IPS-18a (cell line): ENCODE measurements at regions not wholly inside any gene's neighbourhood (a gene's known extent, or its start where the extent isn't known, plus 50 kb on each side); places are given as distances from the start of the nearest gene placed in this dataset.
A peak's percentile ranks its signal among the peaks of the same experiment; 100 is the strongest.
"Not testable (repeated sequence)": the region's sequence is repeated elsewhere in the genome, so short reads cannot be mapped to it uniquely, and the experiment has no call there.

Experiments used
- H3K27ac ChIP-seq: one replicate; pipeline ENCODE4 v1.5.1; 2013; ENCODE audit warnings: low read length
- H3K27me3 ChIP-seq: one replicate; pipeline ENCODE4 v1.6.1; 2013; ENCODE audit warnings: mild to moderate bottlenecking, low read length; ENCODE audit not compliant: control insufficient read depth, insufficient read depth
- H3K36me3 ChIP-seq: one replicate; pipeline ENCODE4 v1.6.1; 2013; ENCODE audit warnings: low read depth, low read length; ENCODE audit not compliant: control insufficient read depth
- H3K4me1 ChIP-seq: one replicate; pipeline ENCODE4 v1.6.1; 2013; ENCODE audit warnings: low read depth, low read length; ENCODE audit not compliant: control insufficient read depth
- H3K4me3 ChIP-seq: one replicate; pipeline ENCODE4 v1.5.1; 2013; ENCODE audit warnings: low read length
- H3K9ac ChIP-seq: one replicate; pipeline ENCODE4 v1.6.1; 2013; ENCODE audit warnings: mild to moderate bottlenecking, low read length, moderate library complexity
- H3K9me3 ChIP-seq: one replicate; pipeline ENCODE4 v1.6.1; 2013; ENCODE audit warnings: low read depth, low read length; ENCODE audit not compliant: control insufficient read depth

- Histone ChIP-seq H3K9ac (no peak overlapping the region), H3K9me3 (no peaks in the 10 kb centered on the region), H3K27me3 (no peaks in the 10 kb centered on the region), H3K36me3 (no peaks in the 10 kb centered on the region), H3K4me3 (peak overlapping the region; percentile 5), H3K4me1 (peaks cover 28% of the 10 kb centered on the region), H3K27ac (peak overlapping the region; percentile 40)
These were observed 126.9 kb downstream of the DUSP6 start for GRCh38 chr12:89225401-89225800.

GRCh38 chr12:89222580-89222979, 129.7 kb downstream of the DUSP6 start:
- not testable (repeated sequence) for H3K9me3 ChIP-seq, H3K36me3 ChIP-seq, H3K4me3 ChIP-seq, H3K27ac ChIP-seq, H3K27me3 ChIP-seq, H3K9ac ChIP-seq
- peaks cover 21% of the 10 kb centered on the region for H3K4me1 ChIP-seq

- H3K4me1 ChIP-seq = no peaks in the 10 kb centered on the region
- H3K9ac ChIP-seq = no peak overlapping the region
- no peak overlapping the region for H3K27ac ChIP-seq
- no peaks in the 10 kb centered on the region for H3K9me3 ChIP-seq
- H3K27me3 ChIP-seq = no peaks in the 10 kb centered on the region
- H3K4me3 ChIP-seq = no peak overlapping the region
- H3K36me3 ChIP-seq = no peaks in the 10 kb centered on the region
These were observed 134.8 kb downstream of the DUSP6 start for GRCh38 chr12:89217472-89217871.

GRCh38 chr12:89216211-89216952, 135.9 kb downstream of the DUSP6 start:
- Histone ChIP-seq H3K27me3 (no peaks in the 10 kb centered on the region), H3K9ac (no peak overlapping the region), H3K36me3 (no peaks in the 10 kb centered on the region), H3K27ac (no peak overlapping the region), H3K4me3 (no peak overlapping the region), H3K4me1 (no peaks in the 10 kb centered on the region), H3K9me3 (no peaks in the 10 kb centered on the region)

GRCh38 chr12:89215196-89215595, 137.1 kb downstream of the DUSP6 start:
- Histone ChIP-seq H3K27me3 (no peaks in the 10 kb centered on the region), H3K4me1 (peaks cover 2% of the 10 kb centered on the region), H3K27ac (no peak overlapping the region), H3K9ac (no peak overlapping the region), H3K9me3 (no peaks in the 10 kb centered on the region), H3K4me3 (no peak overlapping the region), H3K36me3 (no peaks in the 10 kb centered on the region)

GRCh38 chr12:89213747-89214146, 138.6 kb downstream of the DUSP6 start:
- Histone ChIP-seq H3K27ac (no peak overlapping the region), H3K9ac (no peak overlapping the region), H3K9me3 (no peaks in the 10 kb centered on the region), H3K4me1 (peaks cover 13% of the 10 kb centered on the region), H3K4me3 (no peak overlapping the region), H3K36me3 (no peaks in the 10 kb centered on the region), H3K27me3 (no peaks in the 10 kb centered on the region)

- peaks cover 17% of the 10 kb centered on the region for H3K4me1 ChIP-seq
- H3K9me3 ChIP-seq = no peaks in the 10 kb centered on the region
- H3K27ac ChIP-seq = no peak overlapping the region
These were observed 139.2 kb downstream of the DUSP6 start for GRCh38 chr12:89213139-89213538.

GRCh38 chr12:89212339-89212771, 139.9 kb downstream of the DUSP6 start:
- no peaks in the 10 kb centered on the region for H3K36me3 ChIP-seq
- no peak overlapping the region for H3K9ac ChIP-seq
- H3K9me3 ChIP-seq = no peaks in the 10 kb centered on the region
- H3K27me3 ChIP-seq = no peaks in the 10 kb centered on the region
- H3K4me1 ChIP-seq = peaks cover 17% of the 10 kb centered on the region
- no peak overlapping the region for H3K4me3 ChIP-seq
- no peak overlapping the region for H3K27ac ChIP-seq

More at GRCh38 chr12:89213139-89213538, 139.2 kb downstream of the DUSP6 start:
- Histone ChIP-seq H3K27me3 (no peaks in the 10 kb centered on the region), H3K9ac (no peak overlapping the region), H3K4me3 (no peak overlapping the region), H3K36me3 (no peaks in the 10 kb centered on the region)

GRCh38 chr12:89211456-89211855, 140.8 kb downstream of the DUSP6 start:
- Histone ChIP-seq H3K27me3 (no peaks in the 10 kb centered on the region), H3K9me3 (no peaks in the 10 kb centered on the region), H3K9ac (no peak overlapping the region), H3K27ac (no peak overlapping the region), H3K4me3 (no peak overlapping the region), H3K36me3 (no peaks in the 10 kb centered on the region), H3K4me1 (peaks cover 17% of the 10 kb centered on the region)

GRCh38 chr12:89210277-89210676, 142.0 kb downstream of the DUSP6 start:
- Histone ChIP-seq H3K9ac (no peak overlapping the region), H3K36me3 (no peaks in the 10 kb centered on the region)

GRCh38 chr12:89208661-89209096, 143.6 kb downstream of the DUSP6 start:
- peak overlapping the region; percentile 30 for H3K9ac ChIP-seq
- H3K9me3 ChIP-seq = no peaks in the 10 kb centered on the region
- peaks cover 17% of the 10 kb centered on the region for H3K4me1 ChIP-seq
- H3K27ac ChIP-seq = peak overlapping the region; percentile 41
- no peaks in the 10 kb centered on the region for H3K27me3 ChIP-seq
- no peaks in the 10 kb centered on the region for H3K36me3 ChIP-seq
- H3K4me3 ChIP-seq = no peak overlapping the region

More at GRCh38 chr12:89210277-89210676, 142.0 kb downstream of the DUSP6 start:
- Histone ChIP-seq H3K4me1 (peaks cover 17% of the 10 kb centered on the region), H3K27ac (no peak overlapping the region), H3K27me3 (no peaks in the 10 kb centered on the region), H3K4me3 (no peak overlapping the region), H3K9me3 (no peaks in the 10 kb centered on the region)

- no peak overlapping the region for H3K27ac ChIP-seq
- H3K36me3 ChIP-seq = no peaks in the 10 kb centered on the region
- no peaks in the 10 kb centered on the region for H3K27me3 ChIP-seq
- no peak overlapping the region for H3K4me3 ChIP-seq
- peaks cover 17% of the 10 kb centered on the region for H3K4me1 ChIP-seq
- H3K9me3 ChIP-seq = no peaks in the 10 kb centered on the region
- no peak overlapping the region for H3K9ac ChIP-seq
These were observed 145.9 kb downstream of the DUSP6 start for GRCh38 chr12:89206390-89206789.
